Upper lobe of right lung (tissue), 1 donor: ENCODE measurements at regions not wholly inside any gene's neighbourhood (a gene's known extent, or its start where the extent isn't known, plus 50 kb on each side); places are given as distances from the start of the nearest gene placed in this dataset.
A peak's percentile ranks its signal among the peaks of the same experiment; 100 is the strongest.

Experiments used
- ATAC-seq: fragments of 200-7000 bp; cut with Tn5 transposase; one replicate; pipeline ENCODE4 v1.9.1; 2020; ENCODE audit warnings: mild to moderate bottlenecking, moderate library complexity
- DNase-seq: peaks from one replicate; pipeline ENCODE4 v3.0.0-alpha.2; 2020
- H3K27ac ChIP-seq: fragments of 200-600 bp; one replicate; pipeline ENCODE4 v1.8.0; 2022
- H3K27me3 ChIP-seq: fragments of 200-600 bp; one replicate; pipeline ENCODE4 v1.8.0; 2022; ENCODE audit warnings: mild to moderate bottlenecking
- H3K36me3 ChIP-seq: fragments of 200-600 bp; one replicate; pipeline ENCODE4 v1.8.0; 2022
- H3K4me1 ChIP-seq: fragments of 200-600 bp; one replicate; pipeline ENCODE4 v1.8.0; 2022
- H3K4me3 ChIP-seq: fragments of 200-600 bp; one replicate; pipeline ENCODE4 v1.8.0; 2022; ENCODE audit warnings: mild to moderate bottlenecking
- H3K9me3 ChIP-seq: fragments of 200-600 bp; one replicate; pipeline ENCODE4 v1.8.0; 2022
- intact Hi-C: fragments of 100-400 bp; cut with DNase I; formaldehyde crosslinking; loops from one replicate; pipeline ENCODE4 v1.11.0; 2022
- TF ChIP-seq, protein P1 (sequence below): fragments of 200-600 bp; IDR thresholded peaks from one replicate; pipeline ENCODE4 v1.8.0; 2022; ENCODE audit warnings: antibody characterized with exemption
- donor health status: DM: no; HTN: yes; CAD: no; lungs with severe emphysema.

DNA sequence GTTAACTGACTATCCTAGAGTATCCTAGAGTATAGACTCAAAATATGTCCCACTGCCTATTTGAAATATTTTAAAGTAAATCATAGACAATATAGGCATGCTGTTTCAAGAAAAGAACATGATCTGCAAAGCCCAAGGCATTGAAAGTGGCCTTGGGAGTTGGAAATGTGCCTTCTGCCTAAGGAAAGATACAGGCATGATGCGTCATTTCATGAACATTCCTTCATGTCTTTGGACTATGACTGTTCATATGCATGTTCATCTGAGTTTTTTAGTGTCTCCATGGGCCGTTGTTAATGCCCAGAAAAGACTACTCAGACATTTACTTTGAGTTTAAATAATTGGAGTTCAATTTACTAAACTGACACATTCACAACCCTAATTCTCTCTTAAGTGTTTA, 69.7 kb upstream of the PRDM11 start:
- intact Hi-C loops = no loop called here
- no peak overlapping the region for H3K4me3 ChIP-seq
- TF ChIP-seq, protein P1, sequence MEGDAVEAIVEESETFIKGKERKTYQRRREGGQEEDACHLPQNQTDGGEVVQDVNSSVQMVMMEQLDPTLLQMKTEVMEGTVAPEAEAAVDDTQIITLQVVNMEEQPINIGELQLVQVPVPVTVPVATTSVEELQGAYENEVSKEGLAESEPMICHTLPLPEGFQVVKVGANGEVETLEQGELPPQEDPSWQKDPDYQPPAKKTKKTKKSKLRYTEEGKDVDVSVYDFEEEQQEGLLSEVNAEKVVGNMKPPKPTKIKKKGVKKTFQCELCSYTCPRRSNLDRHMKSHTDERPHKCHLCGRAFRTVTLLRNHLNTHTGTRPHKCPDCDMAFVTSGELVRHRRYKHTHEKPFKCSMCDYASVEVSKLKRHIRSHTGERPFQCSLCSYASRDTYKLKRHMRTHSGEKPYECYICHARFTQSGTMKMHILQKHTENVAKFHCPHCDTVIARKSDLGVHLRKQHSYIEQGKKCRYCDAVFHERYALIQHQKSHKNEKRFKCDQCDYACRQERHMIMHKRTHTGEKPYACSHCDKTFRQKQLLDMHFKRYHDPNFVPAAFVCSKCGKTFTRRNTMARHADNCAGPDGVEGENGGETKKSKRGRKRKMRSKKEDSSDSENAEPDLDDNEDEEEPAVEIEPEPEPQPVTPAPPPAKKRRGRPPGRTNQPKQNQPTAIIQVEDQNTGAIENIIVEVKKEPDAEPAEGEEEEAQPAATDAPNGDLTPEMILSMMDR = no peak
- no peaks in the 10 kb centered on the region for H3K27me3 ChIP-seq
- no peaks in the 10 kb centered on the region for H3K9me3 ChIP-seq
- DNase-seq (no peak), ATAC-seq (no peak)
- H3K36me3 ChIP-seq = no peaks in the 10 kb centered on the region
- H3K4me1 ChIP-seq = peaks cover 18% of the 10 kb centered on the region
- H3K27ac ChIP-seq = no peak overlapping the region

DNA sequence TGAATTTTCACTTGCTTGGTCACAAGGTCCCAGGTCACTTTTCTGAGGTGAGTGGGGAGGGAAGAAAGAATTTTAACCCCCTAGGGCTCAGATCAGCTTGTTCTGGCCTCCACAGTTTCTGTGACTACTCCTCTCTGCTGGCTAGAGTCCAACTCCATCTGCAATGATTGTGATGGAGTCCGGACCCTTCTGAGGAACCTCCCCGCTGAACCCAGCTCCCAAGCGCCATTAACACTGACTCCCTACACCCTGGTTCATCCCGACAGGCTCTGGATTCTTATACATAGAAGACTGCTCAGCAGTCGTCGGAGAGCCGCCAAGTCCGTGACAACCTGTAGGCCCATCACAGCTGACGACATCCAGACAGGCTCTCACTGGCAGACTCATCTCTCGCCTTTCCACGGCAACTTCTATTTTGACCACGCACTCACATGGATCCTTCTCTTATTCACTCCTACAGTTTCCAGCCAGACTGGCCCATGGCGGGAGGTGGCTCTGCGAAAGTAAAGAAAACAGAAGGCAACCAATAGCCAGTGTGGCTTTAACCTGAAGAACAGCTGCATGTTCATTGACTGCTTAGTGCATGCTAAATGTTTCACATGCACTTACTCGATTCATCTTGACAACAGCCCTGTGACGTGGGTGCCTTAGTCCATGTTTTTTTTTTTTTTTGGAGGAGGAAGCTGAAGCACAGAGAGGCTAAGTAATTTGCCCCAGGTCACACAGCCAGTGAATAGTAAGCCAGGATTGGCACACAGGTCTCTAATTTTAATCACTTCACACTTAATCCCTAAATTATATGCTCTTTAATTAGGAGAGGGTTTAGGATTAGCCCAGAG, 68.0 kb upstream of the PRDM11 start:
- DNase-seq (no peak), ATAC-seq (no peak)
- Histone ChIP-seq H3K4me1 (peaks cover 25% of the 10 kb centered on the region), H3K36me3 (no peaks in the 10 kb centered on the region), H3K27me3 (no peaks in the 10 kb centered on the region), H3K4me3 (no peak overlapping the region), H3K27ac (no peak overlapping the region), H3K9me3 (no peaks in the 10 kb centered on the region)
- intact Hi-C loops = no loop called here
- TF ChIP-seq, protein P1 = no peak

DNA sequence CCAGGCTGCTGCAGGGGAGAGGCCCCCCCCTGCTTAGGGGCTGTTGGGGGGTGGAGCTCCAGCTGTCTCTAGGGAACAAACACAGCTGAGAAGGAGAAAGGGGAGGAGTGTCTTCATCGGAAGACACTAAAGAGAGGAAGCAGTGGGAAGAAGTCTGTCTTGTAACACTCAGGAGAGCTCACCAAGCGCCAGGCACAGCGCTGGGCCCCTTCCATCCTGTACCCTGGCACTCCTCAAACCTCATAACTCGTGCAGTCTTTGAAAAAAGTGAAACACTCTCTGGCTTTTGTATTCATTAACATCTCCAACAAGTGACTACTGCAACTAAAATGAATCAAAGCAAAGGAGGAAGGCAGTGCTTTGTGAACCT, 67.4 kb upstream of the PRDM11 start:
- TF ChIP-seq, protein P1 = no peak
- no peaks in the 10 kb centered on the region for H3K36me3 ChIP-seq
- peaks cover 29% of the 10 kb centered on the region for H3K4me1 ChIP-seq
- no peaks in the 10 kb centered on the region for H3K27me3 ChIP-seq
- no peak overlapping the region for H3K4me3 ChIP-seq
- peak; percentile 73 for ATAC-seq
- no peak for DNase-seq
- H3K9me3 ChIP-seq = no peaks in the 10 kb centered on the region
- intact Hi-C loops = no loop called here
- no peak overlapping the region for H3K27ac ChIP-seq

DNA sequence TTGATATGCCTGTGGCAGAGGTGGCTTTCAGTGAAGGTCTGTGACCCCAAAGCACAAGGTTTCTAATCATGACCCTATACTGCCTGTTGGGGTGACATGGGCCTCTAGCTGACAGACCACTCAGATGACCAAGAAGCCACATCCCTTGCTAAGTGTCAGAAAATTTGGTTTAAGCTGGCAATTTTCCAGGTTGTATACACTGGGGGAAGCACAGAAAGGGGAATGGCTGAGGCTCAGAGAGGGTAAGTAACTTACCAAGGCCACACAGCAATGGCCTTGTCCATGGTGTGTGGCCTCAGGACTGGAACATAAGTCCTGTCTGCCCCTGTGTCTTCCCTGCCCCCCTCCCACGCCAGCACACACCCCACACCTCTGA, 66.9 kb upstream of the PRDM11 start:
- Histone ChIP-seq H3K4me1 (peaks cover 29% of the 10 kb centered on the region), H3K27ac (peak overlapping the region; percentile 36), H3K27me3 (no peaks in the 10 kb centered on the region), H3K9me3 (no peaks in the 10 kb centered on the region), H3K4me3 (no peak overlapping the region), H3K36me3 (no peaks in the 10 kb centered on the region)
- no peak for DNase-seq
- intact Hi-C loops = no loop called here
- no peak for ATAC-seq
- TF ChIP-seq, protein P1 = no peak

DNA sequence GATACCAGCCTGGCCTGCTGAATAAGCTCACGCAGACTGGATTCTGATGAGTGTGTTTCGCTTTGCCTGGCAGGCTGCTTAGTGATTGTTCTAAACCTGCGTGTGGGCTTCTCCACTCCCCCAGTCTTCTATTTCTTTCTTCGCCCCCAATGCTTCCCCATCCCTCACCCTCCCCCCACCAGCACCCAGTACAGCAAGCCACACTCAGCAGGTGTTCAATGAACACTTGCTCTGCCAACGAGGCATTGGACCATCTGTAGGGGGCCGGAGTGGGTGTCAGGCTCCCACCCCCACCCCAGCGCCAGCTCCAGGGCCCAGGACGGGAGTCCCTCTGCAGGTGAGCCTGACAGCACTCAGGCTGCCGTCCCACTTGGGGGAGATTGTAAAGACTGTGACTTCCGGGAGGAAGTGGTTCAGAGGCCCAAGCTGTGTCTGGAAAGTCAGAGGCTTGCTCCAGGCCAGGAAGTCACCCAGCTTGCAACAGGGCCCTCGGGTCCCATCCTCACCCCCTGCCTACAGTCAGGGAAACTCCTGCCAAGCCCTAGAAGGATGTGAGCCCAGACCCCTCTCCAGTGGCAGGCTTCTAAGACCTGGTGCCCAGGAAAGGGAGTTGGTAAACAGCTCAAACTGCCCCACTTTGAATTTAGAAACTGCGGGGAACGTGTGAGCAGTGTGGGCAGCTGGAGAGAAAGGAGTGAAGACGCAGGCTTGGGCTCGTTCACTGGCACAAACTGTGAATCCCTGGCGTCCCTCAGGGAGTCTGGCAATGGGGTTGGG, 66.3 kb upstream of the PRDM11 start:
- intact Hi-C loops = no loop called here
- Histone ChIP-seq H3K9me3 (no peaks in the 10 kb centered on the region), H3K4me1 (peaks cover 29% of the 10 kb centered on the region), H3K36me3 (no peaks in the 10 kb centered on the region), H3K27me3 (no peaks in the 10 kb centered on the region), H3K4me3 (no peak overlapping the region), H3K27ac (peak overlapping the region; percentile 36)
- DNase-seq = no peak
- TF ChIP-seq, protein P1 = no peak
- ATAC-seq = peak; percentile 73
